ENCODE measurements at regions not wholly inside any gene's neighbourhood (a gene's known extent, or its start where the extent isn't known, plus 50 kb on each side); places are given as distances from the start of the nearest gene placed in this dataset.

DNA sequence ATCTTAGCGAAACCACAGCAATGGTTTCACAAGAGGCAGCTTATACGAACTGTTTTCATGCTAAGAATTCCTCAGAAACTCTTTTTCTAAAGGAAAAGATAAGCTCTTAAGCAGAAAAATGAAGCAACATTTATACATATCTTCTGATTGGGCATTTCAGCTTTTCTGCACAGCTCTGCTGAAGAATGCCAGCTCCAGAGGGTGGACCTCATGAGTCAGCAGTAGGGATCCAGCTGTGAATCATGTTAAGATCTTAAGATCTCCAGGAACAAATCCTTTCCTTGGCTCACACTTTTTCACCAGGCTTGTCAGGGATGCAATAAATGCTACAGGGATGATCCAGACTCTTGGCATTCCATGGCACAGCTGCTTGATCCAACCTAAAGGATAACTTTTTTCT, 477.1 kb upstream of the CCDC196 start (continued):
- no peak for TF ChIP-seq E2F8 (IDR thresholded peaks at IDR 0.05; ENCODE audit: low read depth, partially characterized antibody)
- TF ChIP-seq, protein P1, sequence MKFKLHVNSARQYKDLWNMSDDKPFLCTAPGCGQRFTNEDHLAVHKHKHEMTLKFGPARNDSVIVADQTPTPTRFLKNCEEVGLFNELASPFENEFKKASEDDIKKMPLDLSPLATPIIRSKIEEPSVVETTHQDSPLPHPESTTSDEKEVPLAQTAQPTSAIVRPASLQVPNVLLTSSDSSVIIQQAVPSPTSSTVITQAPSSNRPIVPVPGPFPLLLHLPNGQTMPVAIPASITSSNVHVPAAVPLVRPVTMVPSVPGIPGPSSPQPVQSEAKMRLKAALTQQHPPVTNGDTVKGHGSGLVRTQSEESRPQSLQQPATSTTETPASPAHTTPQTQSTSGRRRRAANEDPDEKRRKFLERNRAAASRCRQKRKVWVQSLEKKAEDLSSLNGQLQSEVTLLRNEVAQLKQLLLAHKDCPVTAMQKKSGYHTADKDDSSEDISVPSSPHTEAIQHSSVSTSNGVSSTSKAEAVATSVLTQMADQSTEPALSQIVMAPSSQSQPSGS (IDR thresholded peaks at IDR 0.05; ENCODE audit: low read length), result no peak
- TF ChIP-seq, protein P2, sequence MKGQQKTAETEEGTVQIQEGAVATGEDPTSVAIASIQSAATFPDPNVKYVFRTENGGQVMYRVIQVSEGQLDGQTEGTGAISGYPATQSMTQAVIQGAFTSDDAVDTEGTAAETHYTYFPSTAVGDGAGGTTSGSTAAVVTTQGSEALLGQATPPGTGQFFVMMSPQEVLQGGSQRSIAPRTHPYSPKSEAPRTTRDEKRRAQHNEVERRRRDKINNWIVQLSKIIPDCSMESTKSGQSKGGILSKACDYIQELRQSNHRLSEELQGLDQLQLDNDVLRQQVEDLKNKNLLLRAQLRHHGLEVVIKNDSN (IDR thresholded peaks at IDR 0.05; ENCODE audit: borderline replicate concordance, extremely low read length, insufficient read depth, low read depth, low read length), result no peak
- TF ChIP-seq ATF7 (IDR thresholded peaks at IDR 0.05; ENCODE audit: low read depth), result no peak

- no peak overlapping the region for H3K27ac ChIP-seq (ENCODE audit: control insufficient read depth, insufficient read depth)
- ATAC-seq (no peak), DNase-seq (ENCODE audit: low read depth, low spot score) (no peak), FAIRE-seq (no peak)
- H4K20me1 ChIP-seq (ENCODE audit: control insufficient read depth, insufficient read depth), result no peaks in the 10 kb centered on the region
- CTCF ChIA-PET, result interaction anchor here (0.6 kb wide), 1 partner anchor 532 kb away, joined by 3 read pairs; no protein-coding TSS in a partner anchor
- RAD21 ChIA-PET (ENCODE audit: unreplicated experiment), result interaction anchor here (0.5 kb wide), 1 partner anchor 38 kb away, joined by 3 read pairs; no protein-coding TSS in a partner anchor
- POLR2A ChIA-PET, result no interaction called here
- H3K36me3 ChIP-seq (ENCODE audit: control insufficient read depth in 2 of 2, insufficient read depth in 2 of 2, low read length in 1 of 2), result no peaks in the 10 kb centered on the region
- H3K4me2 ChIP-seq (ENCODE audit: control insufficient read depth, insufficient read depth), result no peak overlapping the region
- no peaks in the 10 kb centered on the region; a peak in 2 of 4 replicates for H3K27me3 ChIP-seq (replicated peaks in 1 of 2; ENCODE audit: control insufficient read depth in 2 of 2, insufficient read depth in 2 of 2, low read length in 1 of 2)
- intact Hi-C loops (cut with micrococcal nuclease; ENCODE audit: unreplicated experiment) (no loop called here), in situ Hi-C loops (cut with MboI) (no loop called here)
- no peaks in the 10 kb centered on the region for H3K4me1 ChIP-seq (ENCODE audit: control insufficient read depth, insufficient read depth, low read length)
- SMC1A ChIA-PET (ENCODE audit: uncharacterized antibody, unreplicated experiment), result interaction anchor here (0.7 kb wide), 1 partner anchor 33 kb away, joined by 3 read pairs; no protein-coding TSS in a partner anchor
- H3K79me2 ChIP-seq (ENCODE audit: control insufficient read depth, insufficient read depth, low read length), result no peaks in the 10 kb centered on the region
- H3K9ac ChIP-seq (ENCODE audit: control insufficient read depth, insufficient read depth, low read length), result no peak overlapping the region
- WGBS (ENCODE audit: insufficient coverage, insufficient replicate concordance, low lambda C conversion rate, missing lambda C conversion rate), result 0% methylated on average over 2 of the region's 2 CpGs
- H2AFZ ChIP-seq (ENCODE audit: control insufficient read depth, low read depth, low read length), result no peak overlapping the region
- no peak overlapping the region for H3K4me3 ChIP-seq
- BruUV-seq (replicated peaks), result no TSS peak
- no peaks in the 10 kb centered on the region for H3K9me3 ChIP-seq (replicated peaks; ENCODE audit: control insufficient read depth, insufficient read depth, low read length)
- TF ChIP-seq RELB (IDR thresholded peaks at IDR 0.05; ENCODE audit: low read depth) (no peak), TCF12 (IDR thresholded peaks at IDR 0.05; ENCODE audit: low read depth, low read length) (no peak), NFIC (IDR thresholded peaks at IDR 0.05; ENCODE audit: low read depth, low read length) (no peak), SMAD5 (IDR thresholded peaks at IDR 0.05; ENCODE audit: low read depth) (no peak), BACH1 (IDR thresholded peaks at IDR 0.05; ENCODE audit: borderline replicate concordance) (no peak), WRNIP1 (IDR thresholded peaks at IDR 0.05; ENCODE audit: borderline replicate concordance, low read depth, low read length) (no peak), NRF1 (conservative IDR thresholded peaks at IDR 0.05; ENCODE audit: low read depth, low read length) (no peak)
Observed at GRCh38 chr14:66010695-66011094, 475.5 kb upstream of the CCDC196 start.

Measured in GM12878 (cell line).